ENCODE measurements at regions not wholly inside any gene's neighbourhood (a gene's known extent, or its start where the extent isn't known, plus 50 kb on each side); places are given as distances from the start of the nearest gene placed in this dataset.

GRCh38 chr5:61823781-61824180 lies 482.2 kb upstream of the KIF2A start:
- H3K4me3 Mint-ChIP-seq: no peak overlapping the region
- POLR2A ChIA-PET: no interaction called here
- H3K9me3 Mint-ChIP-seq: peaks cover 0 to 10% (median 0%) of the 10 kb centered on the region in 9 donors

DNA sequence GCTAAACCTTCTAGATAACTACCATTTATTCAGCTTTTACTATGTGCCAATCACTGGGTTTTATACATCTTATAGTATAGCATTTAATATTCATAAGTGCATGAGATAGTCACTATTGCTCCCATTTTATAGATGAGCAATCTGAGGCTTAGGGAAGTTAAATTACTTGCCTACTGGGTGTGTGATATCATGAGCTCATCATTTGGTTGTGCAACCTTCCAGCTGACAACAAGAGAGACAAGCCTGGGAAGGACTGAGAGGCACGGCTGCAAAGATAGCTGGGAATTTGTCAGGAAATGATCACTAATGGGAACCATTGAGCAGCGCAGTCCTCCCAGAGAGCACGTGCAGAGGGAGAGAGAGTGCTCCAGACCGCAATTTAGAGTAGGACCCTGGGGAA lies 481.6 kb upstream of the KIF2A start:
- ATAC-seq (no peak), DNase-seq (no peak)
- Mint-ChIP-seq H3K27me3 (peaks cover 5 to 19% (median 9%) of the 10 kb centered on the region in 5 donors), H3K27ac (no peak overlapping the region), H3K4me1 (peaks cover 0 to 2% (median 0%) of the 10 kb centered on the region in 4 donors), H3K36me3 (no peaks in the 10 kb centered on the region), H3K4me3 (no peak overlapping the region), H3K9me3 (peaks cover 0 to 4% (median 0%) of the 10 kb centered on the region in 9 donors)
- POLR2A ChIA-PET: no interaction called here

More at GRCh38 chr5:61823781-61824180, 482.2 kb upstream of the KIF2A start:
- Mint-ChIP-seq H3K4me1 (peaks cover 0 to 2% (median 0%) of the 10 kb centered on the region in 4 donors), H3K27me3 (peaks cover 2 to 15% (median 3%) of the 10 kb centered on the region in 5 donors), H3K36me3 (no peaks in the 10 kb centered on the region), H3K27ac (no peak overlapping the region)
- no peak for ATAC-seq
- DNase-seq: no peak

- Mint-ChIP-seq H3K36me3 (no peaks in the 10 kb centered on the region), H3K27me3 (peaks cover 5 to 19% (median 7%) of the 10 kb centered on the region in 5 donors), H3K4me3 (no peak overlapping the region), H3K27ac (no peak overlapping the region), H3K4me1 (no peaks in the 10 kb centered on the region), H3K9me3 (no peaks in the 10 kb centered on the region)
- ATAC-seq (no peak), DNase-seq (no peak)
- POLR2A ChIA-PET: no interaction called here
These were observed 478.5 kb upstream of the KIF2A start for GRCh38 chr5:61827445-61827975.

DNA sequence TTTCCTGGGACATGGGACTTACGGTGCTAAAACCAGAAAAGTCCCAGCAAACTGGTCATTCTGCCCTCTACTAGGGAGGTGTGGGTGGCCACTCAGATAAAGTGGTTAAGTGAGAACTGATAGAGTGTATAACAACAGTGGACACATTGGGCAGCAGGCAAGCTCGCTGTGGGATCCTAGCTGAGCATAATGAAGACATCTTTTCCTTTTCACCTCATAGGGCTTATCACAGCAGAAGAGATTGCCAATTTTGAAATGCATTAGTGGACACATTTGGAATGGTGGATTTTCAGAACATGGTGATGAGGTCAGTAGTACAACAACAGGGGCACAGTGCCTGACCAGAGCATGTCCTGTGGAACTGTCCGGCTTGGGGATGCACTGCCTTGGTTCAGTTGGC lies 477.1 kb upstream of the KIF2A start:
- Mint-ChIP-seq H3K4me1 (no peaks in the 10 kb centered on the region), H3K27ac (no peak overlapping the region), H3K27me3 (peaks cover 0 to 14% (median 6%) of the 10 kb centered on the region in 5 donors), H3K36me3 (no peaks in the 10 kb centered on the region), H3K4me3 (no peak overlapping the region), H3K9me3 (no peaks in the 10 kb centered on the region)
- no peak for DNase-seq
- no peak for ATAC-seq
- POLR2A ChIA-PET: no interaction called here

DNA sequence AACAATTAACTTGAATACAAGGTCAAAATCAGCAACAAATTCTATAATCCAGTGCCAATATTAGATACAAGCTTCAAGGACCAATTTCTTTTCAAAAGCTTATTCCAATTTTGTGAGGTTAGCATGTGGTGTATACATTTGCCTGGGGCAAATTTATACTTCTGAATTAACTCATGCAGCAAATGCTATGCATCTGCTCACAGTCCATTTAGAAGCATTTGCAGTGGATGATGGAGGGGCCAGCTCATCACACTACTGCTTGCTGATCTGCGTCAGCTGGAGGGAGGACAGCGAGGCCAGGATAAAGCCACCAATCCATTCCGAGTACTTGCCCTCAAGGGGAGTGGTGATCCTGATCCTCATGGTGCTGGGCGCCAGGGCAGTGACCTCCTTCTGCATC lies 474.3 kb upstream of the KIF2A start:
- Mint-ChIP-seq H3K36me3 (no peaks in the 10 kb centered on the region), H3K27me3 (peaks cover 2 to 25% (median 5%) of the 10 kb centered on the region in 5 donors), H3K4me3 (no peak overlapping the region), H3K4me1 (no peaks in the 10 kb centered on the region), H3K9me3 (peaks cover 0 to 2% (median 0%) of the 10 kb centered on the region in 9 donors), H3K27ac (no peak overlapping the region)
- POLR2A ChIA-PET: no interaction called here
- DNase-seq (no peak), ATAC-seq (no peak)

DNA sequence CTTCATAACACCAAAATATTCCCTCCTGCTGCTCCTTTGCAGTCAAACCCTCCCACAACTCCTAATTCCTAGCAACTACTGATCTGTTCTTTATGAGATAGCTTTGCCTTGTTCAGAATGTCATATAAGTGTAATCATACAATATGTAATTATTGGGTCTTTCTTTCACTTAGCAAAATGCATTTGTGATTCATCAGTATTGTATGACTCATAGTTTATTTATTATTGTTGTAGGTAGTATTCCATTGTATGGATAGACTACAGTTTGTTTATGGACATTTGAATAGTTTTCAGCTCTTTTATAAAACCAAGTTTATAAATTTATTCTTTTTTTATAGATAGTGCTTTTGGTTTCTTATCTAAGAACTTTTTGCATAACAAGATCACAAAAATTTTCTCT lies 468.2 kb upstream of the KIF2A start:
- POLR2A ChIA-PET: no interaction called here
- no peak for DNase-seq
- H3K4me1 Mint-ChIP-seq: no peaks in the 10 kb centered on the region

DNA sequence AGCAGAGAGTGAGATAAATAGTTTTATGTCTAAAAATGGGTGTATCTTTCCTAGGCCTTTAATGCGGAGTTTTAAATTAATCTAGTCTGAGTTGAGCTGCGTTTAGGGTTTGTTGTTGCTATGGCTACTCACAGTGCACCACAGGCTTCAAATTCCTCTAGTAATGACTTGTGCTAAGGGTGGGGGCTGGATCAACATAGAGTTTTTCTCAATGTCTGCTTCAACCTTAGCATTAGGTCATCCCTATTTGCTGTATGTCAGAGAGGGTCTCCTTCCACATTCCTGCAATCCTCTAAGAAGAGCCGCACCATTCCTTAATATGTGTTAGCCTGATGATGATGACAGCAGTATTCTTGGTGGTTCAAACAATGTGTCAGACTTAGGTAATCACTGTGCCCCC lies 465.6 kb upstream of the KIF2A start:
- DNase-seq (no peak), ATAC-seq (no peak)
- no peaks in the 10 kb centered on the region for H3K4me1 Mint-ChIP-seq

More for the DNA sequence above, 468.2 kb upstream of the KIF2A start:
- Mint-ChIP-seq H3K36me3 (peaks cover 0 to 4% (median 0%) of the 10 kb centered on the region in 3 donors), H3K9me3 (peaks cover 0 to 2% (median 0%) of the 10 kb centered on the region in 9 donors), H3K27ac (no peak overlapping the region), H3K4me3 (no peak overlapping the region), H3K27me3 (peaks cover 7 to 28% (median 13%) of the 10 kb centered on the region in 5 donors)
- ATAC-seq: no peak

GRCh38 chr5:61842840-61843239 lies 463.2 kb upstream of the KIF2A start:
- H3K27ac Mint-ChIP-seq: no peak overlapping the region
- H3K27me3 Mint-ChIP-seq: peaks cover 10 to 30% (median 14%) of the 10 kb centered on the region in 5 donors
- H3K4me3 Mint-ChIP-seq: no peak overlapping the region
- H3K9me3 Mint-ChIP-seq: peaks cover 0 to 20% (median 6%) of the 10 kb centered on the region in 9 donors
- ATAC-seq (no peak), DNase-seq (no peak)
- POLR2A ChIA-PET: no interaction called here
- peaks cover 0 to 12% (median 0%) of the 10 kb centered on the region in 3 donors for H3K36me3 Mint-ChIP-seq
- no peaks in the 10 kb centered on the region for H3K4me1 Mint-ChIP-seq

More for the DNA sequence above, 465.6 kb upstream of the KIF2A start:
- H3K36me3 Mint-ChIP-seq: peaks cover 0 to 12% (median 0%) of the 10 kb centered on the region in 3 donors
- POLR2A ChIA-PET: no interaction called here
- H3K9me3 Mint-ChIP-seq: peaks cover 0 to 4% (median 0%) of the 10 kb centered on the region in 9 donors
- H3K4me3 Mint-ChIP-seq: no peak overlapping the region
- peaks cover 10 to 37% (median 14%) of the 10 kb centered on the region in 5 donors for H3K27me3 Mint-ChIP-seq
- H3K27ac Mint-ChIP-seq: no peak overlapping the region

GRCh38 chr5:61850696-61851095 lies 455.3 kb upstream of the KIF2A start:
- H3K36me3 Mint-ChIP-seq: no peaks in the 10 kb centered on the region
- H3K4me1 Mint-ChIP-seq: no peaks in the 10 kb centered on the region
- peaks cover 1 to 37% (median 11%) of the 10 kb centered on the region in 9 donors for H3K9me3 Mint-ChIP-seq
- ATAC-seq (no peak), DNase-seq (no peak)
- no peak overlapping the region for H3K4me3 Mint-ChIP-seq
- POLR2A ChIA-PET: no interaction called here
- H3K27ac Mint-ChIP-seq: no peak overlapping the region
- H3K27me3 Mint-ChIP-seq: peaks cover 0 to 3% (median 0%) of the 10 kb centered on the region in 5 donors

- no peak for DNase-seq
- H3K4me3 Mint-ChIP-seq: no peak overlapping the region
- H3K4me1 Mint-ChIP-seq: no peaks in the 10 kb centered on the region
- no peaks in the 10 kb centered on the region for H3K36me3 Mint-ChIP-seq
- POLR2A ChIA-PET: no interaction called here
- no peak overlapping the region for H3K27ac Mint-ChIP-seq
- H3K27me3 Mint-ChIP-seq: no peaks in the 10 kb centered on the region
- no peak for ATAC-seq
- peaks cover 6 to 21% (median 11%) of the 10 kb centered on the region in 9 donors for H3K9me3 Mint-ChIP-seq
These were observed 451.5 kb upstream of the KIF2A start for GRCh38 chr5:61854531-61854930.

GRCh38 chr5:61860978-61861377 lies 445.0 kb upstream of the KIF2A start:
- DNase-seq (no peak), ATAC-seq (no peak)
- no peak overlapping the region for H3K4me3 Mint-ChIP-seq
- no peaks in the 10 kb centered on the region for H3K4me1 Mint-ChIP-seq
- H3K27me3 Mint-ChIP-seq: no peaks in the 10 kb centered on the region
- POLR2A ChIA-PET: no interaction called here
- H3K9me3 Mint-ChIP-seq: peaks cover 0 to 14% (median 7%) of the 10 kb centered on the region in 9 donors
- H3K36me3 Mint-ChIP-seq: no peaks in the 10 kb centered on the region
- H3K27ac Mint-ChIP-seq: no peak overlapping the region

- H3K36me3 Mint-ChIP-seq: no peaks in the 10 kb centered on the region
- peaks cover 5 to 14% (median 7%) of the 10 kb centered on the region in 5 donors for H3K27me3 Mint-ChIP-seq
- H3K4me3 Mint-ChIP-seq: no peak overlapping the region
- DNase-seq: no peak
- POLR2A ChIA-PET: no interaction called here
- peaks cover 0 to 17% (median 8%) of the 10 kb centered on the region in 9 donors for H3K9me3 Mint-ChIP-seq
- no peak for ATAC-seq
- no peak overlapping the region for H3K27ac Mint-ChIP-seq
- H3K4me1 Mint-ChIP-seq: no peaks in the 10 kb centered on the region
These were observed 439.1 kb upstream of the KIF2A start for GRCh38 chr5:61866930-61867329.

- DNase-seq (no peak), ATAC-seq (no peak)
- Mint-ChIP-seq H3K36me3 (no peaks in the 10 kb centered on the region), H3K27me3 (peaks cover 5 to 18% (median 7%) of the 10 kb centered on the region in 5 donors), H3K4me3 (no peak overlapping the region), H3K4me1 (no peaks in the 10 kb centered on the region), H3K9me3 (peaks cover 4 to 21% (median 17%) of the 10 kb centered on the region in 9 donors), H3K27ac (no peak overlapping the region)
- POLR2A ChIA-PET: no interaction called here
These were observed 436.7 kb upstream of the KIF2A start for GRCh38 chr5:61869333-61869732.

DNA sequence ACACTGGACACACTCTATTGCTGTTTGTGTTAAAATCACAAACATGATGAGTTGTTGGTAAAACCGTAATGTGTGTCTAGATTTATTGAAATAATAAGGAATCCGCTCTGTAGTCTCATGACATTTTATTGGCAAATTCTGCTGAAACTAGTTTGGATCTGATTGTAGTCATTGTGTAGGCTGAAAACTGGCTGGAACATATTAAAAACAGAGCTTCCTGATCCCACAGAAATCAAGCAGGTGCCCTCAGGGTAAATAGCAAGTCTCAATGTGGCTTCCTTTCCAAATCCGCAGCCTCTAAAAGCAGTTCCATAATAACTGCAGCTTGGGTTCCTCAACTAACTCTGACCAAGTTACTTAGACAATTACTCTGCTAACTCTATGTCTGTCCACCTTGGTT lies 427.5 kb upstream of the KIF2A start:
- POLR2A ChIA-PET: no interaction called here
- no peaks in the 10 kb centered on the region for H3K36me3 Mint-ChIP-seq
- peaks cover 0 to 3% (median 0%) of the 10 kb centered on the region in 5 donors for H3K27me3 Mint-ChIP-seq
- no peak for DNase-seq
- H3K9me3 Mint-ChIP-seq: peaks cover 0 to 1% (median under 1%) of the 10 kb centered on the region in 9 donors
- H3K27ac Mint-ChIP-seq: no peak overlapping the region
- no peak for ATAC-seq
- no peaks in the 10 kb centered on the region for H3K4me1 Mint-ChIP-seq
- H3K4me3 Mint-ChIP-seq: no peak overlapping the region

All from naive thymus-derived CD8-positive, alpha-beta T cell (primary cell).